DOHH2 (cell line): ENCODE measurements at regions not wholly inside any gene's neighbourhood (a gene's known extent, or its start where the extent isn't known, plus 50 kb on each side); places are given as distances from the start of the nearest gene placed in this dataset.

Experiments
- CTCF ChIP-seq: fragments of 200-600 bp; sonication (generic); IDR thresholded peaks from one replicate; pipeline ENCODE4 v1.5.1; 2014; ENCODE audit warnings: antibody characterized with exemption, mild to moderate bottlenecking, low read depth, low read length; ENCODE audit not compliant: poor library complexity, severe bottlenecking
- EZH2phosphoT487 ChIP-seq: fragments of 200-600 bp; sonication (generic); IDR thresholded peaks from 2 replicates; pipeline ENCODE4 v1.6.1; 2017; ENCODE audit warnings: borderline replicate concordance, mild to moderate bottlenecking, antibody characterized with exemption, low read length, moderate library complexity, mixed read lengths

- TF ChIP-seq CTCF = no peak
- no peak for TF ChIP-seq EZH2phosphoT487
Observed at GRCh38 chr1:238343852-238344251, 453.1 kb upstream of the ZP4 start.
